ENCODE measurements at regions not wholly inside any gene's neighbourhood (a gene's known extent, or its start where the extent isn't known, plus 50 kb on each side); places are given as distances from the start of the nearest gene placed in this dataset.

DNA sequence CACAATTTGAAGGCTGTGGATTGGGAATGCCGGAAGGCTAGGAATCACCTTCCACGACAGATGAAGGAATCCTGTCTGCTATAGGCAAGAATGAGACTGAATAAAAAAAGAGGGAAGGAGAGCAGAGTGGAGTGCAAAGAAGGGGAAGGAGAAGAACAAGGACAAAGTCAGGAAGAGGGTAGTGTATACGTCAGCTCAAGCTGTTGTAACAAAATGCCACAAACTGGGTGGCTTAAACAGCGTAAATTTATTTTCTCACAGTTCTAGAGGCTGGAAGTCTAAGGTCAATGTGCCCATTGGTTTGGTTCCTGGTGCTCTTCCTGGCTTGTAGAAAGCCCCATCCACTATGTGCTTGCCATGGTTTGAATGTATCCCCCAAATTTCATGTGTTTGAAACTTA, 104.5 kb downstream of the TTLL2 start:
- Mint-ChIP-seq H3K36me3 (ENCODE audit: low read depth) (peaks cover 2% of the 10 kb centered on the region), H3K4me1 (ENCODE audit: low read depth) (no peaks in the 10 kb centered on the region), H3K9me3 (ENCODE audit: low read depth) (peaks cover 7% of the 10 kb centered on the region), H3K4me3 (ENCODE audit: unreplicated experiment) (no peak overlapping the region), H3K27me3 (ENCODE audit: low read depth) (peaks cover 31% of the 10 kb centered on the region), H3K27ac (ENCODE audit: unreplicated experiment) (no peak overlapping the region)
- no peak for DNase-seq (ENCODE audit: low spot score)
- TF ChIP-seq CTCF (IDR thresholded peaks at IDR 0.05), result no peak

DNA sequence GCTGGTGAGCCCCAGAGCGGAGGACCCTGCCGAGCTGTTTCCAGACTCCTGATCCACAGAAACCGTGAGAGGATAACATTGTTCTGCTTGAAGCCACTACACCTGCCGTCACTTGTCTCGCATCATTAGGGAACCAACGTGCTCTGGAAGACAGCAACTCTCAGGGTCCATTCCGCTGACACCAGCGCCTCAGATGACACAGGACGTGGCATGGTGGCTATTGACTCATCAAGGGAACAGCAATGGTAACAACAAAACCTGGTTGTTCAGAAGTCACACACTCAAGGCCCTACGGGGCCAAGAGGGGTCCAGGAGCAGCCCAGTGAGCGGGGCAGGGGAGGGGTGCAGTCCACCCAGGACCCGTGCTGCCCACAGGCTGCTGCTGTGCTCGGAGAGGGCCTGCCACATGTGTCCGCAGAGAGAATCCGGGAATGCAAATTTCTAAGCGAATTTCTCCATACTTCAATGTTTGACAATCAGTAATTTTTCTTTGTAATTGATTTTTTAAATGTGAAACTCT, 110.4 kb downstream of the TTLL2 start:
- Mint-ChIP-seq H3K9me3 (ENCODE audit: low read depth) (peaks cover 8% of the 10 kb centered on the region), H3K27ac (ENCODE audit: unreplicated experiment) (no peak overlapping the region), H3K27me3 (ENCODE audit: low read depth) (peaks cover 10% of the 10 kb centered on the region), H3K4me1 (ENCODE audit: low read depth) (no peaks in the 10 kb centered on the region), H3K36me3 (ENCODE audit: low read depth) (no peaks in the 10 kb centered on the region), H3K4me3 (ENCODE audit: unreplicated experiment) (no peak overlapping the region)
- DNase-seq (ENCODE audit: low spot score), result no peak
- TF ChIP-seq CTCF (IDR thresholded peaks at IDR 0.05), result no peak

- Mint-ChIP-seq H3K27ac (ENCODE audit: unreplicated experiment) (no peak overlapping the region), H3K4me3 (ENCODE audit: unreplicated experiment) (no peak overlapping the region), H3K4me1 (ENCODE audit: low read depth) (peaks cover 3% of the 10 kb centered on the region), H3K27me3 (ENCODE audit: low read depth) (peaks cover 18% of the 10 kb centered on the region), H3K36me3 (ENCODE audit: low read depth) (no peaks in the 10 kb centered on the region), H3K9me3 (ENCODE audit: low read depth) (peaks cover 8% of the 10 kb centered on the region)
- TF ChIP-seq CTCF (IDR thresholded peaks at IDR 0.05), result no peak
- DNase-seq (ENCODE audit: low spot score), result no peak
Measured at GRCh38 chr6:167437888-167438484, 113.1 kb downstream of the TTLL2 start.

DNA sequence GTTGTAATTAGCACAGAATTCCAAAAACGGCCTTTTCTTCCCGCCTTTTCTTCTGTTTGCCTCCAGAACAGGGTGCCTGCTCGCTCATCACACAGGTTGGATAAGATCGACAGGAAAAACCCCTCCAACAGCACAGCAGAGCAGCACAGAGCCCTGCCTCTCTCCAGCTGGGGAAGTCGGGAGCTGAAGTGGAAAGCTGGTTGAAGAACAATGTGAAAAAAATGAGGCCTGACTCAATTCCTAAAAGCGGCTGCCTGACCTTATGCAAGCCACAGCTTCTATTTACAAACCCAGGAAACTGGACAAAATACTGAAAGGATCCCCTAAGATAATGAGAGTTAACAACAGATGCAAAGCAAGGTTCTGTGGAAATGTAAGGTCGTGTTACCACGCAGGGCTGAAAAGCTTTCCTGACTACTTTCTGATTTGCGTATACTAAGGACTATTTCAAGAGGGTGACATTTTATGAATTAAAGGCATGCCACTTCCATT, 116.9 kb downstream of the TTLL2 start:
- no peak for DNase-seq (ENCODE audit: low spot score)

GRCh38 chr6:167442245-167442644, 117.4 kb downstream of the TTLL2 start:
- Mint-ChIP-seq H3K27me3 (ENCODE audit: low read depth) (peaks cover 27% of the 10 kb centered on the region), H3K4me3 (ENCODE audit: unreplicated experiment) (no peak overlapping the region)

More for the DNA sequence above, 116.9 kb downstream of the TTLL2 start:
- Mint-ChIP-seq H3K27ac (ENCODE audit: unreplicated experiment) (no peak overlapping the region), H3K9me3 (ENCODE audit: low read depth) (peaks cover 8% of the 10 kb centered on the region), H3K36me3 (ENCODE audit: low read depth) (no peaks in the 10 kb centered on the region), H3K4me3 (ENCODE audit: unreplicated experiment) (no peak overlapping the region), H3K27me3 (ENCODE audit: low read depth) (peaks cover 27% of the 10 kb centered on the region), H3K4me1 (ENCODE audit: low read depth) (peaks cover 3% of the 10 kb centered on the region)
- no peak for TF ChIP-seq CTCF (IDR thresholded peaks at IDR 0.05)

More at GRCh38 chr6:167442245-167442644, 117.4 kb downstream of the TTLL2 start:
- no peak for TF ChIP-seq CTCF (IDR thresholded peaks at IDR 0.05)
- Mint-ChIP-seq H3K36me3 (ENCODE audit: low read depth) (no peaks in the 10 kb centered on the region), H3K4me1 (ENCODE audit: low read depth) (peaks cover 3% of the 10 kb centered on the region), H3K9me3 (ENCODE audit: low read depth) (peaks cover 8% of the 10 kb centered on the region), H3K27ac (ENCODE audit: unreplicated experiment) (no peak overlapping the region)
- DNase-seq (ENCODE audit: low spot score), result no peak

All from chondrocyte (in vitro differentiated cells).